Endodermal cell (in vitro differentiated cells): ENCODE measurements at regions not wholly inside any gene's neighbourhood (a gene's known extent, or its start where the extent isn't known, plus 50 kb on each side); places are given as distances from the start of the nearest gene placed in this dataset.

Experiments
- DNase-seq: peaks from one replicate; pipeline ENCODE4 v3.0.0-alpha.2; 2017
- H3K27ac ChIP-seq: 2 replicates; pipeline ENCODE4 v1.5.1; 2013; ENCODE audit warnings: mild to moderate bottlenecking, low read depth, low read length, moderate library complexity
- H3K27me3 ChIP-seq: 2 replicates; pipeline ENCODE4 v1.6.1; 2013; ENCODE audit warnings: mild to moderate bottlenecking, low read length, moderate library complexity; ENCODE audit not compliant: insufficient read depth, control insufficient read depth, poor library complexity, severe bottlenecking
- H3K36me3 ChIP-seq: 2 replicates; pipeline ENCODE4 v1.7.0; 2013; ENCODE audit warnings: mild to moderate bottlenecking, low read length, moderate library complexity; ENCODE audit not compliant: control insufficient read depth, insufficient read depth
- H3K4me1 ChIP-seq: one replicate; pipeline ENCODE4 v1.7.0; 2013; ENCODE audit warnings: low read length; ENCODE audit not compliant: control insufficient read depth, insufficient read depth
- H3K4me3 ChIP-seq: 2 replicates; pipeline ENCODE4 v1.5.1; 2013; ENCODE audit warnings: mild to moderate bottlenecking, low read length, moderate library complexity
- H3K9ac ChIP-seq: 2 replicates; pipeline ENCODE4 v1.6.1; 2013; ENCODE audit warnings: mild to moderate bottlenecking, low read length, moderate library complexity; ENCODE audit not compliant: poor library complexity, severe bottlenecking; ENCODE audit errors: extremely low read depth
- H3K9me3 ChIP-seq: 2 replicates; pipeline ENCODE4 v1.6.1; 2013; ENCODE audit warnings: mild to moderate bottlenecking, low read length, moderate library complexity; ENCODE audit not compliant: control insufficient read depth
- H3K27ac Mint-ChIP-seq: 2 replicates; pipeline ENCODE4 v1.8.0; 2020; ENCODE audit warnings: mixed read lengths
- H3K27me3 Mint-ChIP-seq: 2 replicates; pipeline ENCODE4 v1.8.0; 2021; ENCODE audit warnings: mild to moderate bottlenecking, mixed read lengths; ENCODE audit not compliant: insufficient read depth
- H3K36me3 Mint-ChIP-seq: 2 replicates; pipeline ENCODE4 v1.8.0; 2020; ENCODE audit warnings: low read depth, mixed read lengths
- H3K4me1 Mint-ChIP-seq: 2 replicates; pipeline ENCODE4 v1.8.0; 2020; ENCODE audit warnings: mixed read lengths
- H3K4me3 Mint-ChIP-seq: 2 replicates; pipeline ENCODE4 v1.8.0; 2020; ENCODE audit warnings: mild to moderate bottlenecking, moderate library complexity, mixed read lengths
- H3K9me3 Mint-ChIP-seq: 2 replicates; pipeline ENCODE4 v1.8.0; 2020; ENCODE audit warnings: mild to moderate bottlenecking, mixed read lengths
- WGBS, 2 experiments: methylation state at CpG; one replicate each; pipeline versions ENCODE4 v1.1.5 to v1.1.7; 2013; ENCODE audit warnings: missing lambda C conversion rate in 2 of 2, mixed read lengths in 1 of 2; ENCODE audit not compliant: insufficient coverage in 1 of 2, insufficient read length in 1 of 2; 5-methylcytosine and 5-hydroxymethylcytosine counted together
- TF ChIP-seq, protein P1 (sequence below): fragments of 200-600 bp; sonication (generic); conservative IDR thresholded peaks from 2 replicates; pipeline ENCODE4 v1.5.0; 2021; ENCODE audit warnings: antibody characterized with exemption, mild to moderate bottlenecking

- no peaks in the 10 kb centered on the region for H3K4me1 Mint-ChIP-seq
- Histone ChIP-seq H3K4me3 (no peak overlapping the region), H3K27ac (no peak overlapping the region), H3K27me3 (no peaks in the 10 kb centered on the region), H3K36me3 (no peaks in the 10 kb centered on the region), H3K4me1 (no peaks in the 10 kb centered on the region), H3K9me3 (no peaks in the 10 kb centered on the region), H3K9ac (no peak overlapping the region)
- H3K9me3 Mint-ChIP-seq, result no peaks in the 10 kb centered on the region
- H3K36me3 Mint-ChIP-seq, result no peaks in the 10 kb centered on the region
- no peaks in the 10 kb centered on the region for H3K27me3 Mint-ChIP-seq
- no peak overlapping the region for H3K27ac Mint-ChIP-seq
- no peak overlapping the region for H3K4me3 Mint-ChIP-seq
- TF ChIP-seq, protein P1, sequence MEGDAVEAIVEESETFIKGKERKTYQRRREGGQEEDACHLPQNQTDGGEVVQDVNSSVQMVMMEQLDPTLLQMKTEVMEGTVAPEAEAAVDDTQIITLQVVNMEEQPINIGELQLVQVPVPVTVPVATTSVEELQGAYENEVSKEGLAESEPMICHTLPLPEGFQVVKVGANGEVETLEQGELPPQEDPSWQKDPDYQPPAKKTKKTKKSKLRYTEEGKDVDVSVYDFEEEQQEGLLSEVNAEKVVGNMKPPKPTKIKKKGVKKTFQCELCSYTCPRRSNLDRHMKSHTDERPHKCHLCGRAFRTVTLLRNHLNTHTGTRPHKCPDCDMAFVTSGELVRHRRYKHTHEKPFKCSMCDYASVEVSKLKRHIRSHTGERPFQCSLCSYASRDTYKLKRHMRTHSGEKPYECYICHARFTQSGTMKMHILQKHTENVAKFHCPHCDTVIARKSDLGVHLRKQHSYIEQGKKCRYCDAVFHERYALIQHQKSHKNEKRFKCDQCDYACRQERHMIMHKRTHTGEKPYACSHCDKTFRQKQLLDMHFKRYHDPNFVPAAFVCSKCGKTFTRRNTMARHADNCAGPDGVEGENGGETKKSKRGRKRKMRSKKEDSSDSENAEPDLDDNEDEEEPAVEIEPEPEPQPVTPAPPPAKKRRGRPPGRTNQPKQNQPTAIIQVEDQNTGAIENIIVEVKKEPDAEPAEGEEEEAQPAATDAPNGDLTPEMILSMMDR, result no peak
- no peak for DNase-seq
Observed at GRCh38 chr6:67640484-67640883, 994.6 kb upstream of the ADGRB3 start.

- no peak overlapping the region for H3K4me3 ChIP-seq
- peaks cover 9% of the 10 kb centered on the region for H3K9me3 ChIP-seq
- Mint-ChIP-seq H3K27ac (no peak overlapping the region), H3K4me1 (no peaks in the 10 kb centered on the region), H3K27me3 (no peaks in the 10 kb centered on the region), H3K36me3 (no peaks in the 10 kb centered on the region), H3K4me3 (no peak overlapping the region), H3K9me3 (peaks cover 12% of the 10 kb centered on the region)
- H3K27ac ChIP-seq, result no peak overlapping the region
- TF ChIP-seq, protein P1, result no peak
- H3K36me3 ChIP-seq, result no peaks in the 10 kb centered on the region
- no peaks in the 10 kb centered on the region for H3K4me1 ChIP-seq
- H3K27me3 ChIP-seq, result no peaks in the 10 kb centered on the region
- DNase-seq, result no peak
- H3K9ac ChIP-seq, result no peak overlapping the region
Observed at GRCh38 chr6:67639161-67639560, 995.9 kb upstream of the ADGRB3 start.

- WGBS, 2 experiments, result 86% methylated on average over 2 of the region's 2 CpGs; no CpG with 5 or more reads in 1 of the 2 experiments
- Mint-ChIP-seq H3K27ac (no peak overlapping the region), H3K9me3 (peaks cover 23% of the 10 kb centered on the region), H3K36me3 (no peaks in the 10 kb centered on the region), H3K27me3 (no peaks in the 10 kb centered on the region), H3K4me3 (no peak overlapping the region), H3K4me1 (peaks cover 13% of the 10 kb centered on the region)
- no peak for DNase-seq
- Histone ChIP-seq H3K4me3 (peak overlapping the region; percentile 28), H3K9me3 (peaks cover 17% of the 10 kb centered on the region), H3K4me1 (peaks cover 9% of the 10 kb centered on the region), H3K36me3 (no peaks in the 10 kb centered on the region), H3K27ac (no peak overlapping the region), H3K9ac (no peak overlapping the region), H3K27me3 (no peaks in the 10 kb centered on the region)
- TF ChIP-seq, protein P1, result no peak
Observed at GRCh38 chr6:67634199-67634598, 1000.9 kb upstream of the ADGRB3 start.
